ENCODE measurements at regions not wholly inside any gene's neighbourhood (a gene's known extent, or its start where the extent isn't known, plus 50 kb on each side); places are given as distances from the start of the nearest gene placed in this dataset.

GRCh38 chr16:5430598-5430997, 333.0 kb upstream of the EEF2KMT start:
- ChIA-PET POLR2A (no interaction called here), CTCF (no interaction called here)

GRCh38 chr16:5428932-5429331, 331.3 kb upstream of the EEF2KMT start:
- ChIA-PET CTCF (no interaction called here), POLR2A (no interaction called here)

GRCh38 chr16:5427571-5427970, 330.0 kb upstream of the EEF2KMT start:
- ChIA-PET POLR2A (no interaction called here), CTCF (no interaction called here)

- POLR2A ChIA-PET = no interaction called here
- CTCF ChIA-PET = no interaction called here
These were observed 325.3 kb upstream of the EEF2KMT start for GRCh38 chr16:5422643-5423496.

GRCh38 chr16:5422047-5422446, 324.5 kb upstream of the EEF2KMT start:
- ChIA-PET POLR2A (no interaction called here), CTCF (no interaction called here)

GRCh38 chr16:5416013-5416412, 318.4 kb upstream of the EEF2KMT start:
- POLR2A ChIA-PET = no interaction called here
- CTCF ChIA-PET = no interaction called here

GRCh38 chr16:5415123-5415522, 317.5 kb upstream of the EEF2KMT start:
- ChIA-PET POLR2A (no interaction called here), CTCF (no interaction called here)

GRCh38 chr16:5412731-5413130, 315.1 kb upstream of the EEF2KMT start:
- ChIA-PET POLR2A (no interaction called here), CTCF (no interaction called here)

- ChIA-PET CTCF (no interaction called here), POLR2A (no interaction called here)
These were observed 300.6 kb upstream of the EEF2KMT start for GRCh38 chr16:5398203-5398602.

- ChIA-PET CTCF (no interaction called here), POLR2A (no interaction called here)
These were observed 299.3 kb upstream of the EEF2KMT start for GRCh38 chr16:5396880-5397279.

GRCh38 chr16:5393070-5393469, 295.5 kb upstream of the EEF2KMT start:
- CTCF ChIA-PET = no interaction called here
- POLR2A ChIA-PET = no interaction called here

GRCh38 chr16:5386989-5387388, 289.4 kb upstream of the EEF2KMT start:
- ChIA-PET CTCF (no interaction called here), POLR2A (no interaction called here)

- POLR2A ChIA-PET = no interaction called here
- CTCF ChIA-PET = no interaction called here
These were observed 288.2 kb upstream of the EEF2KMT start for GRCh38 chr16:5385811-5386210.

GRCh38 chr16:5385115-5385514, 287.5 kb upstream of the EEF2KMT start:
- ChIA-PET POLR2A (no interaction called here), CTCF (no interaction called here)

- ChIA-PET CTCF (no interaction called here), POLR2A (no interaction called here)
These were observed 286.1 kb upstream of the EEF2KMT start for GRCh38 chr16:5383737-5384136.

- ChIA-PET POLR2A (no interaction called here), CTCF (no interaction called here)
These were observed 284.9 kb upstream of the EEF2KMT start for GRCh38 chr16:5382484-5382883.

- ChIA-PET POLR2A (no interaction called here), CTCF (no interaction called here)
These were observed 283.9 kb upstream of the EEF2KMT start for GRCh38 chr16:5381481-5381880.

GRCh38 chr16:5379954-5380353, 282.4 kb upstream of the EEF2KMT start:
- POLR2A ChIA-PET = no interaction called here
- CTCF ChIA-PET = no interaction called here

GRCh38 chr16:5378531-5378930, 280.9 kb upstream of the EEF2KMT start:
- CTCF ChIA-PET = no interaction called here
- POLR2A ChIA-PET = no interaction called here

GRCh38 chr16:5377280-5377898, 279.8 kb upstream of the EEF2KMT start:
- CTCF ChIA-PET = no interaction called here
- POLR2A ChIA-PET = no interaction called here

GRCh38 chr16:5374184-5374583, 276.6 kb upstream of the EEF2KMT start:
- POLR2A ChIA-PET = no interaction called here

GRCh38 chr16:5367951-5368350, 270.4 kb upstream of the EEF2KMT start:
- ChIA-PET POLR2A (no interaction called here), CTCF (no interaction called here)

More at GRCh38 chr16:5374184-5374583, 276.6 kb upstream of the EEF2KMT start:
- CTCF ChIA-PET = no interaction called here
